AML-193 (cell line): ENCODE measurements at regions not wholly inside any gene's neighbourhood (a gene's known extent, or its start where the extent isn't known, plus 50 kb on each side); places are given as distances from the start of the nearest gene placed in this dataset.
"Not testable (repeated sequence)": the region's sequence is repeated elsewhere in the genome, so short reads cannot be mapped to it uniquely, and the experiment has no call there.

Experiments used
- DNase-seq, 2 experiments: peaks; one replicate each; lab custom pipeline; 2025; lab: John Stamatoyannopoulos, UW

GRCh38 chr3:90069748-90070147 lies 962.3 kb downstream of the EPHA3 start:
- DNase-seq: no peak

GRCh38 chr3:90076136-90076535 lies 968.7 kb downstream of the EPHA3 start:
- DNase-seq: no peak

- DNase-seq: no peak
Measured at GRCh38 chr3:90080988-90081387, 973.6 kb downstream of the EPHA3 start.

GRCh38 chr3:90086297-90086696 lies 978.9 kb downstream of the EPHA3 start:
- DNase-seq: not testable (repeated sequence)

GRCh38 chr3:90087703-90088102 lies 980.3 kb downstream of the EPHA3 start:
- no peak for DNase-seq

DNA sequence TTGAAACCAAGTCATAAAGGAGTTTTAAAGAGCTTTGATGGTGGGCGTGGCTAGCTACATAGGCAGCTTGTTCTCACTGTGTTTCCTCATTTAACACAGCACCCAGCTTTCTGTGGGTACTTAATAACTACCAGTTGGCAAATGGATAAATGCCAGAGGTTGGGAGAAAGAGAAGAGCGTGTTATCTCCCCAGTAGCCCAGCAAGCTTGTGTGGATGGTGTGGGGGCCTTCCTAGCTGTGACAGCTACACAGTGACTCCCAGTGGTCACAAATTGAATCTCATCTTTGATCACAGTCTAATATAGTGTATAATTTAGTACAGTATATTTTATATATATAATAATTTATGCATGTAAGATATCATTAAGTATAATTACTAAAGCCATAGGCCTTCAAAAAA lies 984.1 kb downstream of the EPHA3 start:
- DNase-seq: peak; percentile 30 to 49

GRCh38 chr3:90092994-90093393 lies 985.6 kb downstream of the EPHA3 start:
- peak; percentile 45 to 60 for DNase-seq

DNA sequence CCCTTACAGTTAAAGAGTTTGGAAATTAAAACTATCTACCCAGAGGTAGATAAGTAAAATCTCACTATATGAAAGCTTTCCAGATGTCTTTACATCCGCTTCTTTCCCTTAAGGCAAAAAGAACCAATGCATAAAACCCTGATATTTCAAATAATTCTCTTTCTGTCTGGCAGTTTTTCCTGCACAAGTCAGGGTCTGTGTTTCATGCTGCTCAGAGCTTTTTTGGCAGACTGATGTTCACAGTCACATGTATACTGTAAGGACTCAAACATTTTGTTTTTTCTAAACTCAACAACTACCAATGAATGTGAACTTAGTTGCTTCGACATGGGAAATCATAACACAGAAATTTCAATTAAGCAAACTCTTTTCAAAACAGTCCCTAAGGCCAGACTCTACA lies 988.4 kb downstream of the EPHA3 start:
- no peak for DNase-seq

- no peak for DNase-seq
Measured at GRCh38 chr3:90099493-90099892, 992.1 kb downstream of the EPHA3 start.

DNA sequence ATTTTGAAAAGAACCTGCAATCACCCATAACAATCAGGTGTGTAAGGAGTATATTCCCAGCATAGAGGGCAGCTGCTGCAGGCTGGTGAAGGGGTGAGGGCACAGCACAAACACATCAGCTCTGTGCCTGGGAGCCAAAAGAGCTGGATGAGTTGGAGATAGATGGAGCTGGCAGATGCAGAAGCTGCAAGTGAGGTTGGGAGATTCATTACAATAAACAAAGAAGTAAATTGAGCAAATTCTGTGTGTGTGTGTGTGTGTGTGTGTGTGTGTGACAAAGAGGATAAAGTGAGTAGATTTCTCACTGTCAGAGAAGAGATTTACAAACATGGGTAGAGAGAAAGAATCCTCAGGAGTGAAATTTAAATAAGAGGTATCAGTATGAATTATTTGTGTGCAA lies 994.7 kb downstream of the EPHA3 start:
- DNase-seq: no peak

DNA sequence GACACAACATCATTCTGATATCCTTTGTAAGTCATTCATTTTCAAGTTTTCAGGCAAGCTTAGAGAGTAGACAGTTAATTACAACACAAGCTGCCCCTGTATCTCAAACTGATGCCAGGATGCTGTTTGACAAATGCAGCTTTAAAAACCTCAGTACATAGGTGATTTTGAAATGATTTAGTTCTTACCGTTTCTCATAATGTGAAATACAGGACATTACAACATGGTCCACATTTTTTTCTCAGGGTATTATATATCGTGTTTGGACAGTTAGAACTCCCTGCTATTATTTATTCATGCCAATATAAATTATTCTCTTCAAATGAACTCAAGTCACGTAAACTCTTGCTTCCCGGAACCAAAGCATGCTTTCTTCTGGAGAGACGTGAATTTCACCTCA lies 1013.9 kb downstream of the EPHA3 start:
- no peak for DNase-seq

DNA sequence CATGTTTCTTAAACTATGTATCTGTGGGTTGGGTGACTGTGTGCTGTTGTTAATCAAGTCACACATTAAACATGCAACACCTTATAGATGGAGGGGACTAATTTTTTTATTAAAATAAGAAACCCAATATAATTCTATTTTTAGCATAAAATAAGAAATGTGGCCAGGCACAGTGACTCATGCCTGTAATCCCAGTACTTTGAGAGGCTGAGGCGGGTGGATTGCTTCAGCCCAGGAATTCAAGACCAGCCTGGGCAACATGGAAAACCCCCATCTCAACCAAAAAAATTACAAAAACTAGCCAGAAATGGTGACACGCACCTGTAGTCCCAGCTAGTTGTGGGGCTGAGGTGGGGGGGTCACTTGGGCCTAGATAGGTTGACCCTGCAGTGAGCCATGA lies 1021.0 kb downstream of the EPHA3 start:
- DNase-seq: no peak

- DNase-seq: no peak
Measured at GRCh38 chr3:90129730-90130129, 1022.3 kb downstream of the EPHA3 start.

- no peak for DNase-seq
Measured at GRCh38 chr3:90132197-90132596, 1024.8 kb downstream of the EPHA3 start.

GRCh38 chr3:90134090-90134489 lies 1026.7 kb downstream of the EPHA3 start:
- DNase-seq: no peak

DNA sequence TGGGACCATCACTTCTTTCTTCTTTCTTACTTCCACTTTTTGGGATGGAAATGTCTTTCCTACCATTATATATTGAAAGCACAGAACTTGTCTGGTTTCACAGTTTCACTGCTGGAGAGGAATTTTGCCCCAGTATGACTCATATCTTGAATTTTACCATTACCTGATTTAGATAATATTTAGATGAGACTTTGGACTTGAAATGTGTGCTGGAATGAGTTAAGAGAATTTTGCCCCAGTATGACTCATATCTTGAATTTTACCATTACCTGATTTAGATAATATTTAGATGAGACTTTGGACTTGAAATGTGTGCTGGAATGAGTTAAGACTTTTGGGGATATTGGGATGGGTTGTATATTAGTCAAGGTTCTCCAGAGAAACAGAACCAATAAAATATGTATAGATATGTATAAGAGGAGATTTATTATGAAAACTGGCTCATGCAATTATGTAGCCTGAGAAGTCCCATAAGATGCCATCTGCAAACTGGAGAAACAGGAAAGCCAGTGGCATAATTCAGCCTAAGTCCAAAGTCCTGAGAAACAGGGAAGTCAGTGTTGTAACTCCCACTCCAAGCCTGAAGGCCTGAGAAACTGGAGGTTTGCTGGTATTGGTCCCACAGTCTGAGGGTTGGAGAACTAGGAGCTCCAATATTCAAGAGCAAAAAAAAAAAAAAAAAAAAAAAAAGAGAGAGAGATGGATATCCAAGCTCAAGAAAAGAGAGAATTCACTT lies 1029.2 kb downstream of the EPHA3 start:
- DNase-seq: no peak

GRCh38 chr3:90145094-90145860 lies 1037.9 kb downstream of the EPHA3 start:
- DNase-seq: no peak

- no peak for DNase-seq
Measured at GRCh38 chr3:90180096-90180495, 1072.7 kb downstream of the EPHA3 start.

DNA sequence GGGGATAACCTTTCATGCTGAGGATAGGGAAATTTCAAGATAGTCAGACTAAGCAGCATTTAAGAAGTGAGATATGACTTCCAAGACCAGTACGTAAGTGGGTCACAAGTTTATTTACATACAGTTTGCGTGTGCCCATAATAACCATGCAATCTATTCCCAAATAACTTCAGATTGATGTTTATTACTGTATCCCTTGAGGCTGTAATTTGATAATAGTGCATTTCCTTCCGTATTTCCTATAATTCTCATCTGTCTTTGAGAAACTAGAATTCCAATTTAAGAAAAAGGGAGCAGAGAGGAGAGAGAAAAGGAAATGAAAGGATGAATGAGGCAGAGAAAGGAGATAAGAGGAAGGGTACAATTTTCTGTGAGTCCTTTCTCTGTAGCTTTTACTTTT lies 1073.1 kb downstream of the EPHA3 start:
- DNase-seq: no peak

DNA sequence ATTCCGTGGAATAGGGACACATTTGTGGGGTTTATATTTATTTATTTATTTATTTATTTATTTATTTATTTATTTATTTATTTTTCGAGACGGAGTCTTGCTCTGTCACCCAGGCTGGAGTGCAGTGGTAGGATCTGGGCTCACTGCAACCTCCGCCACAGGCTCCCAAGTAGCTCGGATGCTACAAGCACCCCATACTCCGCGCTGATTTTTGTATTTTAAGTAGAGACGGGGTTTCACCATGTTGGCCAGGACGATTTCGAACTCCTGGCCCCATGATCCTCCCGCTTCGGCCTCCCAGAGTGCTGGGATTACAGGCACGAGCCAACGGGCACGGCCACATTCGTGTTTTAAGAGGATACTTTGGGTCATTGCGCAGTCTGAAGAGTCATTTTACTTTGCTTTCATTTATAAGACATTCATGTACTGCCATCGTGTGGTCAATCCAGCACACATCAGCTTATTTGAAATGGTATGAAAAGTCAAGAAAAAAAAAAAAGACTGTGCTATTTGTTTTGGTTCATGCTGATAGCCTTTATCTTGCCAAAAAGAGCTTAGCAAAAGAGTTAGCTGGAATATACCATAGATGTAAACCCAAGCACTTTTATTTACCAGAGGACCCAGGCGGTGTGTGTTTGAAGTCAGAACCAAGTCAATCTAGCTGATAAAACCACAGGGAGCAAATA lies 1075.0 kb downstream of the EPHA3 start:
- DNase-seq: peak; percentile 4 to 21

DNA sequence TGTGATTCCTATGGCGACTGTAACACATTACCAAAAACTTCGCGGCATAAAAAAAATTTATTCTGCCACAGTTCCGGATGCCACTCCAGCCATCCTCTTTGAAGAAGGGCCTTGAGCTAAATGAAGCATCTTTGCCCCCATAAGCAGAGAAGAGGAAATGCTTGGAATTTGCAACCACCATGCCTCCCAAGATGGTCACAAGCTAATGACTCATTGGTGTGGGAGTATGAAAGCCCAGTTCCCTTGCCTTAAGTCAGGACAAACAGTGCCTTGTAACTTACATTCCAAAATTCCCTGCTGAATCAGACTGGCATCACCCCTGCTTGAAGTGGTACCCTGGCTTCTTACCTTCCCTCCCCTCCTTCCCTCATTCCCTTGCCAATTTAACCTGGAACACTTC lies 1077.4 kb downstream of the EPHA3 start:
- DNase-seq: no peak

GRCh38 chr3:90197383-90197782 lies 1090.0 kb downstream of the EPHA3 start:
- DNase-seq: not testable (repeated sequence)

- not testable (repeated sequence) for DNase-seq
Measured at GRCh38 chr3:90202931-90203330, 1095.5 kb downstream of the EPHA3 start.
